ENCODE measurements at regions not wholly inside any gene's neighbourhood (a gene's known extent, or its start where the extent isn't known, plus 50 kb on each side); places are given as distances from the start of the nearest gene placed in this dataset.
"Not testable (repeated sequence)": the region's sequence is repeated elsewhere in the genome, so short reads cannot be mapped to it uniquely, and the experiment has no call there.

DNA sequence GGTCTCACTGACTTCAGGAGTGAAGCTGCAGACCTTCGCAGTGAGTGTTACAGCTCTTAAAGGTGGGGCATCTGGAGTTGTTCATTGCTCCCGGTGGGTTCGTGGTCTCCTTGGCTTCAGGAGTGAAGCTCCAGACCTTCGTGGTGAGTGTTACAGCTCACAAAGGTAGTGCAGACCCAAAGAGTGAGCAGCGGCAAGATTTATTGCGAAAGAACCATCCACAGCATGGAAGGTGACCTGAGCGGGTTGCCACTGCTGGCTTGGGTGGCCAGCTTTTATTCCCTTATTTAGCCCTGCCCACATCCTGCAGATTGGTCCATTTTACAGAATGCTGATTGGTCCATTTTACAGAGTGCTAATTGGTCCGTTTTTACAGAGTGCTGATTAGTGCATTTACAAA is 429.5 kb downstream of the RWDD3 start:
- not testable (repeated sequence) for DNase-seq (ENCODE audit: low read depth in 2 of 2)

DNA sequence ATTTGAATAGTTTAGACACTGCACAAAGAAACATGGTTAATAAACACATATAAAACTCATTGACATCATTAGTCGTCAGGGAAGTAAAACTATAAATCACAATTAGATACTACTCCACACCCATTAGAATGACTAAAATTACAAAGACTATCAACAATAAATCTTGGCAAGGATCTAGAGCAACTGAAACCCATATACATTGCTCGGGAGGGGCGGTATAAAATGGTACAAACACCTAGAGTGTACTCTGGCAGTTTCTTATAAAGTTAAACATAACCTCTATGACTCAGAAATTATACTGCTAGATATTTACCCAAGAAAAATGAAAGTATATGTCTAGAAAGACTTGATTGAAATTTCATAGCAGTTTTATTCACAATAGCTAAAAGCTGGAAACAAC is 434.2 kb downstream of the RWDD3 start:
- DNase-seq (ENCODE audit: low read depth in 2 of 2) = no peak

DNA sequence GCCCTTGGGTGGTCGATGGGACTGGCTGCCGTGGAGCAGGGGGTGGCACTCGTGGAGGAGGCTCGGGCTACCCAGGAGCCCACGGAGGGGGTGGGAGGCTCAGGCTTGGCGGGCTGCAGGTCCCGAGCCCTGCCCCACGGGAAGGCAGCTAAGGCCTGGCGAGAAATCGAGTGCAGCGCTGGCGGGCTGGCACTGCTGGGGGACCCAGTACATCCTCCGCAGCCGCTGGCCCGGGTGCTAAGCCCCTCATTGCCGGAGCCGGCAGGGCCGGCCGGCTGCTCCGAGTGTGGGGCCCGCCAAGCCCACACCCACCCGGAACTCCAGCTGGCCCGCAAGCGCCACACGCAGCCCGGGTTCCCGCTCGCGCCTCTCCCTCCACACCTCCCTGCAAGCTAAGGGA is 435.6 kb downstream of the RWDD3 start:
- not testable (repeated sequence) for DNase-seq (ENCODE audit: low read depth in 2 of 2)

DNA sequence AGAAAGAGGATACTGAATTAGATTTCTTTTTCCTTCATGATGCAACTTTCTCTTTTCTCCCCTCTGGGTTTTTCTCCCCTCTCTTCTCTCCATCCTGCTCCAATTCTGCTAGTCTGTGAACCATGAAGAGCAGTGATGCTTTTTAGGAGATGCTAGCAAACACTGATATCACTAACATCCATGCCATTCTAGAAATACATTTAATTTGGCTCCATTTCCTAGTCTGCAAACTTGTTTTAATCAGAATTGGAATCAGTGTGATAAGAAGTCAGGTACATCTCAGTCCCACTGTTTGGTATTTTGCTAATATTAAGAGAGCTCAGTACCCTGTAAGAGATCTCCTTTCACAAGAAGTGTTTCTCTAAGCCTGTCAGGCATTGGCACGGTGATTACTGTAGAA is 437.1 kb downstream of the RWDD3 start:
- no peak for DNase-seq (ENCODE audit: low read depth in 2 of 2)

DNA sequence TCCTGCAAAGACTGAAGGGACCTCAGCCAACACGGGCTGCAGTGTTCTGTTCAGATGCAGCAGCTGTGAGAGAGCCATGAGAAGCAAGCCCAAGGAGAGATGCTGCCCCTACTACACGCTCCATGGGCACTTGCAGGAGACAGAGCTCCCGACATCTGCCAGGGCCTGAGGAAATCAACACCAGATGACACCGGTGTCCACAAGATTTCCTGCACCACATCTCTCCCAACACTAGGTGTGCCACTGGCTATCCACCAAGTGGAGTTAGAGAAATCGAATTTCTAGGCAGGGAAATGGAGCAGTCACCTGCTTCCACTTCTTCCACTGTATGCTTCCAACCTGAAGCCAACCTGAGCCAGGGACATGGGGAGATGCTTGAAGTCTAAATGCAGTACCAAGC is 445.3 kb downstream of the RWDD3 start:
- DNase-seq (ENCODE audit: low read depth in 2 of 2) = no peak

DNA sequence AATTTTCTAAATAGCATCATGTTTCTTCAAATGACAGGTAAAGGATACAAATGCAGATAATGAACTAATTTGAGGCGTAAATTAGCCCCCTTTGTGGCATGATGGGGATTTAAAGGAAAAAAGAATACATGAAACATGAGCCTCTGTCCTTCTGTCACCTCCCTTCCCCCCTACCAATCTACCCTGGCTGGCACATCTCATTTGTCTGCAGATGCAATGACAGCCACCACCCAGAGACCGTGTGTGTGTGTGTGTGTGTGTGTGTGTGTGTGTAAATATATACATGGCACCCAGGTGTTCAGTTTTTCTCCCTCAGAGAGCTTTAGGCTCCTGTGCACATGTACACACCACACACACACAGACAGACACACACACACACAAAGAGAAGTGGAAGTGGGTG is 451.1 kb downstream of the RWDD3 start:
- DNase-seq (ENCODE audit: low read depth in 2 of 2) = no peak

DNA sequence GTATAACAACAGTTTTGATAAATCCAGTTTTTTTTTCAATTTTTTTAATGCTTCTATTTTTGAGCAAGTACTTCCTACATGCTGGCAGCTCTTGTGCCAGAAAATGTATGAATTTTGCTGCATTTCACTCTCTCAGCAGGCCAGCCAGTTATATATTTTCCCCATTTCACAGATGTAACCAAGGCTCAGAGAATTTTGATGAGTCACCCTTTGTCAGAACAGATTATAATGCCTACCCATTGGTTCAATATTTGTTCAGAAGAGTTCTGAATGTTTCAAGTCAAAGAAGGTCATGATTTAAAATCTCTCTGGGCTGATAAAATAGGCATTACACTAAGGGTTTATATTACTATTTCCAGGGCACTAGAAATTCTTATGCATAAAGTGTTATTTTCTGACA is 452.2 kb downstream of the RWDD3 start:
- DNase-seq (ENCODE audit: low read depth in 2 of 2) = no peak

DNA sequence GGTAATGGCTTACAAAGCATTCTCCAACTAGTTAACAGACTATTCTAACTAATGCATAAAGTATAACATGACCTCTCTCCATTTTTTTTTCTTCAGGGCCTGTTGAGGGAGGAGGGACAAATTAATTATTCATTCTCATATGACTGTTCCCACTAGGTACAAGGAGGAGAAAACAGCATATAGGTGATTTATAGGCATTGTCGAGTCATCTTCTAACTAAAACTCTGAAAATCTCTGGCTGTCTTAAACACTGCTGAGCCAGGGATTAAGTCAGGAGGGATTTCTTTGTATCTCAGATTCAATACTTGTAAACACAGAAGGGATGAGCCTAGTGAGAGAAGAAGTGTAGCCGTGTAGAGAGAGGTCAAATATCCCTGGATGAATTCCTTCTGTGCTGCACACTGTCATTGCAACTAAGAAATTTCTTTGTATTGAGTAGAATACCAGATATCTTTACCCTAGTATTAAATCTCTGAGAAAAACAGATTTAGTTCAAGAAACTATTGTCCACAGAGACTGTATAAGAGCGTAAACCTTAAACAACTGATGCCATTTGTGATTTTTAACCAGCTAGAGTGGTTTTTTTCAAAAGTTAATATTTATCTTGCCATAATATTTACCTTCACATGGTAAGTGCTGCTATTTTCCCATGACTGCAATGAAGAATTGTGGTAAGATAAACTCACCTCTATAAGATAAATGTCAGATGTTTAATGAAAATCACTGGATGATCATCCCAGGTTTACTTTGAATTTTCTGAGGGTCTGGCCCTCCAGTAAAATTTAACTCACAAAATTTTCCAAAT is 465.3 kb downstream of the RWDD3 start:
- DNase-seq (ENCODE audit: low read depth in 2 of 2) = no peak

DNA sequence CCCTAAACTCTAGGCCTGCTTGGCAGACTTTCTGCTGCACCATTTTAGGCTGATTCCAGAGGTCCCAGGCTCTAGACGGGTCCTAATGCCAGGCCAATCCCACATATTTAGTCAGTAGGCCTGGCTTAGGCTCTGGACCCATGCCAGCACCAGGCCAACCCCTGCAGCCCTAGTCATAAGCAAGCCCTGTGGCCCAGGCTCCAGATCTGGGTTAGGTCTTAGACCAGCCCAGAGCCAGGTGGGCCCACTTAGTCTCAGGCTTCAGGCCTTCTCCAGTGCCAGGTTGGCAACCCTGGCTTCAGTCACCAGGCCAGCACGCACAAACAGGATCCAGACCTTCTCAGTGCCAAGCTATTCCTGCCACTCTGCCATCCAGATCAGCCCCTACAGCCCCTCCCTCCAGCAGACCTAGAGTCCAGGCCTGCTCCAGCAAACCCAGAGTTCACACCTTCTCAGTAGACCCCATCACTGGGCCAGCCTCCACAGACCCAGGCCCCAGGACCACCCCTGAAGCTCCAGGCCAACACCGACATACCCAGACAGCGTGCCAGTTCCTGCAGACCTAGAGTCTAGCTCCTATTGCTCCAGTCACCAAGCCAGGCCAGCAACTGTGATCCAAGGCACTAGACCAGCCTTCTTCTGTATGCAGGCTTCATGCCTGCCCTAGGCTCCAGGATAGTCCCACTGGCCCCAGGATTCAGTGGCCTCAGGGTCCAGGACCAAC is 467.6 kb downstream of the RWDD3 start:
- DNase-seq (ENCODE audit: low read depth in 2 of 2) = no peak

DNA sequence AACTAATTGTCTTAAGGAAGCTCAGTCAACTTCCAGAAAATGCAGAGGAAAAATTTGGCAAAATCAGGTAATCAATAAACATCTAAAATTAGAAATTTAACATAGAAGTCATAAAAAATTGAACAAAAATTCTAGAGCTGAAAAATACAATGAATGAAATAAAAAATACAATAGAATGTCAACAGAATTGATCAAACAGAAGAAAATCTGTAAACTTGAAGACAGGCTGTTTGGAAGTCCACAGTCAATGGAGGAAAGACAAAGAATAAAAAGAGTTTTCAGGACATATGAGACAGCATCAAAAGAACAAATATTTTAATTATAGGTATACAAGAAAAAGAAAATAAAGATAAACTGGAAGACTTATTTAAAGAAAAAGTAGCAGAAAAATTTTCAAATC is 469.0 kb downstream of the RWDD3 start:
- no peak for DNase-seq (ENCODE audit: low read depth in 2 of 2)

DNA sequence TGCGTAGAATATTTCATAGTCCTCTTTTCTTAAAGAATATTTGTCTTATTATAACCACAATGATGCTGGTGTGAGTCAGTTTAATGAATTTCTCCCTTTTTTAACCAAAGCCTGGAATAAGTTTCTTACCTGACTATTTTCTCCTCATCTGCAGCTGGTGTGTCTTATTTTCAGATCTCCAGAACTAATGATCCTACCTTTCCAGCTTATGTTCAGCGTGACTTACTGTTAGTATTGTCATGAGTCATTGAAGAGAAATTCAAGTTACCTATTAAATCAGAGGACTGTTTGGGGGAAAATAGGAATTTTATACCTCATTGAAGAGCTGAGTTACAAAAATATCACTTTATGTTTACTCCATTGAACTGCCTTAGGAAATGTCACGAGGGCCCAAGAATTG is 482.1 kb downstream of the RWDD3 start:
- DNase-seq (ENCODE audit: low read depth in 2 of 2) = no peak

DNA sequence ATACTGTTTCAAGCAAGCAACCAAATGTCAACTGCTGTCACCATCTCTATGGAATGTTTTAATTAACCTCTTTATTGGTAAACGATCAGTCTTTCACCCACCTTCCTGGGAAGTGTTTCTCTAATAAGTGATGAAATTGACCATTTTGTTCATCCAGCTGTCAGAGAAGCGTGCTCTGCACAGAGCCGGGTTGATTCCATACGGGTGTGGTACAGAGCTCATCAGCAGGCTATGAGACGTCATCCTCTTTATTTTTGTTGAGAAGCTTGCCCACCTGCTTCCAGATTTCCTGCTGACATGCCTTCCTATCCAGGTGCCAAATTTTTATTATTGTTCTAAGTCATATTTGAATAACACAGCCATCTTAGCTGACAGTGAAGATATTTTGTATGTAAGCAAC is 482.5 kb downstream of the RWDD3 start:
- no peak for DNase-seq (ENCODE audit: low read depth in 2 of 2)

DNA sequence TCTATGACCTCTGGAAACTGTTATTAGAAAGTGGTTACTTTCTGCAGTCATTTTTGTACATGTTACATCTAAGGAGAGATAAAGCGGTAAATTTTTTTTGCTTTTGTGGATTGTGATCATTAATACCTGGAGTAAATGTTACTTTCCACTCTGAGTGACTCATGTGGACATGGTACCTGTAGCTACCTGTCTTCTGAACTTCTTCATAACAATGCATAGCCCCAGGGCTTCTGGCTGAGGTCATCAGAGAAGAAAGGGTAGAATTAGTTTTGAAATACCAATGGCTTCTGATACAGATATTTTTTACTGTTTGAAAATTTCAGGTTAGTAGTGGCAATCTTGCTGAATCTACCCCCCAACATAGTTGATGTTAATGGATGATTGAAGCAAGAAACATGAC is 489.3 kb downstream of the RWDD3 start:
- no peak for DNase-seq (ENCODE audit: low read depth in 2 of 2)

DNA sequence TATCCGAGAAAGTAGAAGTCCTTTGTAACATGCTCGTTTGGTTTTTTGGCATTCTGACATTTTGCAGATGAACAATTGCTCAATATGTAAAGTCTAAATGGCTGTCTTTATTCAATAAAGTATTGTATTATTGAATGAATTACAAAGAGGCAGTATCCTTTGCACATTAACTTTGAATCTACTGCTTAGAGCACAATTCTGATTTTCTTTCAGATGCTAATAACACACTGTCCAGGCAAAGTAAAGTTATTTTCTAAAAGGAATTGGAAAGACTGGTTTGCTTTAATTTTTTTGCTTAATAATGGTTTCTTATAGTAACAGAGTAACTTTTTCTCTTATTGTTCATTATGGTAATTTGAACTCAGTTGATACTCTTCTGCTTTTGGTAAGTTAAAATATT is 494.8 kb downstream of the RWDD3 start:
- DNase-seq (ENCODE audit: low read depth in 2 of 2) = no peak

DNA sequence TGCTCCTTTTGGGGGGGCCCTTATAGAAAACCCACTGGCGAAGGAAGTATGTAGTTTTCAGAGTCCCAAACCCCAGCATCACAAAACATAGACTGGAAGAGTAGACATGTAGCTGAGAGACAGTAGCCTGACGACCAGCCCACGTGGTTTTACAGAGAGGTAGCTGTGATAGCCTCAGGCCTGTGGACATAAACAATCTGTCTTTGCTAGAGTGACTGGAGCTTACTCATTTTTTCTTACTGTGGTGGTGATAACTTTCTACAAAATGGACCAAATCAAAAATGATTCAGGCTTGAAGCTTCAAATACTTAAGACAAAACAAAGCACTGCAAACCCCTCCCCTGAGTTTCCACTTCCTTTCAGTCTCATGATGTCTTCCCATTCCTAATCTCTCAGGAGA is 497.0 kb downstream of the RWDD3 start:
- no peak for DNase-seq (ENCODE audit: low read depth in 2 of 2)

DNA sequence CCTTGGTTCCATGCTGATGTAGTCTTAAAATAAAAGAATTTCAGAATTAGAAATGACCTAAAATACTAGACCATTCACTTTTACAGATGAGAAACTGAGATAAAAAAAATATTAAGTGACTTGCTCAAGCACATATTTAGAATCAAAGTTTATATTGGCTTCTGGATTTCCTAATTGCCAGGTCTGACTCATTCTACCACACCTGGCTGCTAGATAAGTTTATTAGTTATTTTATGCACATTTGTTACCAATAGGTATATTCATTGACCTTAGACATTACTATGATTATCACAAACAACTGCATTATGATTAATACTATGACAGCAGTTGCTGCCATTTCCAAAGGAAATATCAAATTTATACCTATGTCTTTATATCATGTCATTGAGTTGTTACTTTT is 497.5 kb downstream of the RWDD3 start:
- DNase-seq (ENCODE audit: low read depth in 2 of 2) = no peak

DNA sequence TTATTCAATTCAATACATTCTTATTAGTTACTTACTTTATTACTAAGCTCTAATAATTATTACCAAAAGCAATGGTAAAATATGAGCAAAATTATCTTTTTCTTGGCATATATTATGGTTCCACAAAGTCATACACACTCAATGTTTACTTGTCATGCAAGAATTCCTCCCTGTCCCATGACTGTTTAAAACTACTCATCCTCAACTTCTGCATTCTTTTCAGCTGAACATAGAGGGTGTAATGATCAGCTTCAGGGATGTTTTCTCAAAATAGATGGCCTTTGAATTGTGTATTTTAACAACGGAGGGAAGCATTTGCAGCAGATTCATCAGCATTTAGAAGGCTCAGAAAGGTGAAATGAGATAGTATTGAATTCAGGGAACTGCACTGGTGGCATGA is 499.0 kb downstream of the RWDD3 start:
- DNase-seq (ENCODE audit: low read depth in 2 of 2) = no peak

DNA sequence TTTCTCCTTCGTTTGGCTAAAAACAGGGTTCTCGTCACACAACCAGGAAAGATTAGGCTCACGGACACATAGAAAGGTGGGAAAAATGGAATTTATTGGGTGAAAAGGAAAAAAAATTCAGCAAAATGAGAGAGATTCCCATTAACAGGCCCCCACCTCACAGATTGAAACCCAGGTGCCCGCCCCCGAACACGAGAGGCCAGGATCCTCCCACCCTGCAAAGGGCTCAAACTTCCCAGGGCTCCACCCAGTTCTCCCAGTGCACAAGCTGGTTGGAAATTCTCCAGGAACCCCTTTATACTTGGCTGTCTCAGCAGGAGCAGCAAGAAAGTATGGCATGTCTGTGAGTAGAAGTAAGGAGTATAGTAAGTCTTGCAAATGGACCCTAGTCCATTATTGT is 499.7 kb downstream of the RWDD3 start:
- DNase-seq (ENCODE audit: low read depth in 2 of 2) = no peak

DNA sequence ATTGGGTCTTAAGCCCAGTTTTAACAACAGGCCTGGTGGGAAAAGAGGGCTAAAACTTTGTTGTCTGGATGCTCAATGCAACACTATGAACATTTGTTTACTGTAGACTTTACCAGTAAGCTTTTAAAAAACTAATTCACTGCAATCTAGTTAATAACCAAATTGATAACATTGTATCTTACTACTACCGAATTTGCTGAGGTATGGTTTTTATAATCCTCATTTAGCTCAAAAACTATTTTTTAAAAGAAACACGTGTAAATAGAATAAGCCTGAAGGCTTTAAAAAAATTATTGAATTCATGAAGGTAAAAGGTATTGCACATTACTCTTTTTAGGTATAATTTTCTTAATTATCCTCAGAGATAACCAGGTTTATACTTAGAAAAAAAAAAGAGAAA is 500.6 kb downstream of the RWDD3 start:
- no peak for DNase-seq (ENCODE audit: low read depth in 2 of 2)

DNA sequence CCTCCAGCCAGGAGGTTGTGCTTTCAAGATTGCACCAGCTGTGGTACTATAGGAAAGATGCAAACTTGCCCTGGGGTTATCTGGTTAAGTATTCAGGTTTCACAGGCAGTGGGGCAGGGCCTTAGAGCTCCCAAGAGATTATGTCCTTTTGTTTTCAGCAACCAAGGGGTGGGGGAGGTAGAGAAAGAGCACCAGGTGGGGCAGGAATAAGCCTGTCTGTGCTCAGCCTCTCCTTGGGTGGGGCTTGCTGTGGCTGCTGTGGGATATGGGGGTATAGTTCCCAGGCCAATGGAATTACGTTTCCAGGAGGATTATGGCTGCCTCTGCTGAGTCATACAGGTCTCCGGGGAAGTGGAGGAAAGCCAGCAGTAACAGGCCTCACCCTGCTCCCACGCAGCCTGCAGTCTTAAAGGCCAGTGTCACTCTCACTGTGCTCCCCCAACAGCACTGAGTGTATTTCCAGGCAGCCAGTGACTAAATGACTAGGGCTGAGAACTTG is 508.6 kb downstream of the RWDD3 start:
- no peak for DNase-seq (ENCODE audit: low read depth in 2 of 2)

DNA sequence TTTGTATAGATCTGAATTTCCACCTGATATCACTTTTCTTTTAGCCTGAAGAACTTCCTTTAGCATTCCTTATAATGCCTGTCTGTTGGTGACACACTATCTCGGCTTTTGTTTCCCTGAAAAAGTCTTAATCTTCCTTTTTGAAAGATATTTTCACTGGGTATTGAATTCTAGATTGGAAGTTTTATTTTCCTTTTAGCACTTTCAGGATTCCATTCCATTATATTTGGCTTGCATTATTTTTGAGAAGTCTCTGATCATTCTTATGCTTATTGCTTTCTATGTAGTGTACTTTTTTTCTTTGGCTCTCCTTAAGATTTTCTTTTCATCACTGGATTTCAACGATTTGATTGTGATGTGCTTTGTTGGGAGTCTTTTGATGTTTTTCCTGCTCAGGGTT is 510.7 kb downstream of the RWDD3 start:
- no peak for DNase-seq (ENCODE audit: low read depth in 2 of 2)

DNA sequence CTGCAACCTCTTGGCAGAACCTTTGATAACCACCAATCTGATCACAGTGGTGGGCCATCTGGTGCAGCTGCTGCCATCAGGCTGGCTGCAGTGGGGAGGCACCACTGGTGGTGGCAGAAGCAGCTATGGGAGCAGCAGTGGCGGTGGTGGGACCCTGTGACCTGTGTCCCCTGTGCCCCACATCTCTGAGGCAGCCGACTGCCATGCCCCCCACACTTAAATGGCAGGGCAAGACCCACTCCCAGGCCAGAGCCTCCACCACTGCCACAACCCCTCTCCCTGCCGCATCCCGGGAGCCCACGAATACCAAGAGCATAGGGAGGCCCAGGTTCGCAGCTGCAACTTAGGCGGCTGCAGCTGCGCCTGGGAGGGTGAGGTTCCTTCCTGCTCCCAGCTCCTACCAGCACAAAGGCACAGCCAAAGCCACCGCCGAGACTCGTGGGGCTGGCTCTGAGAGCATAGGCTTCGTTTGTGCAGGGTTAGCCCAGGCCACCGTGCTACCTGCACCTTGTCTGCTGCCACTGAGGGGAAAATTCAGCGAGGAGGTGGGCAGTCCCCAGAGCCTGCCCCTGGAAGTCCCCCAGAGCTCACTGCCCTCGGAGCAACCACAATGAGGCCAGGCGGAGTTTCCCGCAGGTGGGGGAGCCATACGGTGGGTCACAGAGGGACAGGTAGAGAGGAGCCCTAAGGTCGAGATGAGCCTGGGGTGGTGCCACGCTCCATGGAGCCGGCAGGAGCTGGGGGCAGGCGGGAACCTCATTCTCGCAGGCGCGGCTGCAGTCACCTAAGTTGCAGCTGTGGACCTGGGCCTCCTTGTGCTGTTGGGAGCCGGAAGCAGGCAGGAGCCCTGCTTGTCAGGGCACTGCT is 518.7 kb downstream of the RWDD3 start:
- no peak for DNase-seq (ENCODE audit: low read depth in 2 of 2)

Measured in stimulated activated CD8-positive, alpha-beta memory T cell treated with anti-CD3 and anti-CD28 coated beads, Interleukin-15, amount 100 ng/mL, for 48 hours (primary cell).